Stimulated activated CD4-positive, alpha-beta T cell treated with anti-CD3 and anti-CD28 coated beads, Interleukin-4, amount 100 ng/mL, for 1 hour (primary cell): ENCODE measurements at regions not wholly inside any gene's neighbourhood (a gene's known extent, or its start where the extent isn't known, plus 50 kb on each side); places are given as distances from the start of the nearest gene placed in this dataset.
"Not testable (repeated sequence)": the region's sequence is repeated elsewhere in the genome, so short reads cannot be mapped to it uniquely, and the experiment has no call there.

Experiments used
- DNase-seq: peaks from one replicate; pipeline ENCODE4 v3.0.0-alpha.2; 2020

- DNase-seq = no peak
Observed at GRCh38 chr3:72659596-72659995, 188.6 kb downstream of the SHQ1 start.

GRCh38 chr3:72659188-72659587, 189.1 kb downstream of the SHQ1 start:
- no peak for DNase-seq

- DNase-seq = no peak
Observed at GRCh38 chr3:72658466-72659100, 189.7 kb downstream of the SHQ1 start.

GRCh38 chr3:72657666-72658065, 190.6 kb downstream of the SHQ1 start:
- peak; percentile 11 for DNase-seq

- DNase-seq = no peak
Observed at GRCh38 chr3:72655723-72656122, 192.5 kb downstream of the SHQ1 start.

GRCh38 chr3:72655131-72655551, 193.1 kb downstream of the SHQ1 start:
- no peak for DNase-seq

GRCh38 chr3:72652395-72652794, 195.8 kb downstream of the SHQ1 start:
- no peak for DNase-seq

GRCh38 chr3:72651498-72651897, 196.7 kb downstream of the SHQ1 start:
- no peak for DNase-seq

- DNase-seq = no peak
Observed at GRCh38 chr3:72646263-72646662, 202.0 kb downstream of the SHQ1 start.

GRCh38 chr3:72643635-72644034, 204.6 kb downstream of the SHQ1 start:
- DNase-seq = not testable (repeated sequence)

GRCh38 chr3:72641684-72642083, 206.6 kb downstream of the SHQ1 start:
- no peak for DNase-seq

GRCh38 chr3:72641072-72641471, 207.2 kb downstream of the SHQ1 start:
- no peak for DNase-seq

GRCh38 chr3:72636969-72637597, 211.2 kb downstream of the SHQ1 start:
- no peak for DNase-seq

- no peak for DNase-seq
Observed at GRCh38 chr3:72635551-72635950, 212.7 kb downstream of the SHQ1 start.

- no peak for DNase-seq
Observed at GRCh38 chr3:72634128-72634527, 214.1 kb downstream of the SHQ1 start.

- DNase-seq = no peak
Observed at GRCh38 chr3:72633534-72633933, 214.7 kb downstream of the SHQ1 start.

GRCh38 chr3:72633121-72633520, 215.1 kb downstream of the SHQ1 start:
- no peak for DNase-seq

GRCh38 chr3:72632129-72632528, 216.1 kb downstream of the SHQ1 start:
- no peak for DNase-seq

- no peak for DNase-seq
Observed at GRCh38 chr3:72630969-72631344, 217.3 kb downstream of the SHQ1 start.

- DNase-seq = no peak
Observed at GRCh38 chr3:72630327-72630968, 217.8 kb downstream of the SHQ1 start.

- DNase-seq = no peak
Observed at GRCh38 chr3:72629191-72629631, 219.0 kb downstream of the SHQ1 start.

GRCh38 chr3:72628065-72628464, 220.2 kb downstream of the SHQ1 start:
- DNase-seq = no peak

GRCh38 chr3:72627271-72627670, 221.0 kb downstream of the SHQ1 start:
- DNase-seq = no peak

GRCh38 chr3:72625602-72626337, 222.5 kb downstream of the SHQ1 start:
- DNase-seq = no peak
